Hematopoietic multipotent progenitor cell (in vitro differentiated cells): ENCODE measurements at regions not wholly inside any gene's neighbourhood (a gene's known extent, or its start where the extent isn't known, plus 50 kb on each side); places are given as distances from the start of the nearest gene placed in this dataset.
"Not testable (repeated sequence)": the region's sequence is repeated elsewhere in the genome, so short reads cannot be mapped to it uniquely, and the experiment has no call there.

Source experiments
- DNase-seq, 3 donors: peaks; one replicate each; pipeline ENCODE4 v3.0.0-alpha.2; 2011 to 2015; ENCODE audit warnings: low read depth in 2 of 3, low spot score in 2 of 3

GRCh38 chr21:35204850-35205541 is 155.9 kb upstream of the RUNX1 start:
- peak in 2 of 3 donors; percentile 56 to 79 for DNase-seq

DNA sequence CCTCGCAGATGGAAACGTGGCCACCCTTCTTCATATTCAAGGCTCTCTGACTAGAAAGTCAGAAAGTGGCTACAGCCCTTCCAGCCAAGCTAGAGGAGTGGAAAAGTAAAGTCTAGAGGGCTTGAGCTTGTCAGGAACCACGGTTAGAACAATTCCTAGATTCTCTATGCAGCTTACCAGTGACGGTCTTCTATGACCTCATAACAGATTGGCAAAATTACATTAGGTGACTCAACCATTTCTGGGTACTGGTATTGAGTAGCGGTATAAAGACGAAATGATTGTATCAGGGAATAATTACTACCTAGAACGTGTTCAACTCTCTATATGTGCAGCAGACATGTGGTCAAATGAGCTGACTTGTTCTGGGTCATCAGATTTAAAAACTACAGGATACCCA is 155.0 kb upstream of the RUNX1 start:
- no peak for DNase-seq

DNA sequence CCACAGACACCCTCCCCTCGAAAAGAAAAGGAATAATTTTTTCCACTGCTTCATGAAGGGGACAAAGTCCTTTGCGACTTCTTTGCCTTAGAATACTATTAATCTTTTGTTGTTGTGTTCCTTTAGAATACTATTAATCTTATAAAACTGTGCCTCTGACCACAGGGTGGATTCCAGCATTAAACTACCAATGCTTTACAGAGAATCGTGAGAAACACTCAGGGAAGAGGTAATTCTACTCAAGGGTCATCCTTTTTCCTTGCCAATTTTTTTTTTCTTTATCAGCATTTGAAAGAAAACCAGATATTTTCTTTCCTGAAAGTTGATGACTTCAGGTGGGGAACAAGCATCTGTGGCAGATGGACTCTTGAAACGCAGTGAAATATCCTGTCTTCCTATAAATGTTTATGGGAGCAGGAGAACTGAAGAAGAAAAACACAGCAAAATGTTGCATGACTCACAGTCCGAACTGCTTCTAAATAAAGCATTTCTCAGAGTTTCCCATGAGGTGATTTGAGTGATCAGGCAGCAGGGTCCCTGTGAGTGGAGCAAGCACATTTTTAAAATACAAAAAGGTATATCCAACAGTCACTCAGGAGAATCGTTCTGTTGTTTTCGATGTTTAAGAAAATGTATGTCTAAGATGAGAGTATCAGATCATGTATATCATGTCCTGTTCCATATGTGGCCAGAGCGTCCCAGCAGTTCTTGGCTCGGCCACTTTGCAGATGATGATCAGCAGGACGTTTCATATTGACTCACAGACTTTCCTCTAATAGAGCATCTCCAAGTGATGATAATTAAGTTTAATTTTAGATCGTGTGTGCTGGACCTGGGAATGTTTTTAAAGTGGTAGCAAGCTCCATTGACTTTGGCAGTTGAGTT is 154.2 kb upstream of the RUNX1 start:
- no peak for DNase-seq

GRCh38 chr21:35202431-35202830 is 153.3 kb upstream of the RUNX1 start:
- DNase-seq, result no peak

GRCh38 chr21:35201799-35202198 is 152.7 kb upstream of the RUNX1 start:
- DNase-seq, result no peak

DNA sequence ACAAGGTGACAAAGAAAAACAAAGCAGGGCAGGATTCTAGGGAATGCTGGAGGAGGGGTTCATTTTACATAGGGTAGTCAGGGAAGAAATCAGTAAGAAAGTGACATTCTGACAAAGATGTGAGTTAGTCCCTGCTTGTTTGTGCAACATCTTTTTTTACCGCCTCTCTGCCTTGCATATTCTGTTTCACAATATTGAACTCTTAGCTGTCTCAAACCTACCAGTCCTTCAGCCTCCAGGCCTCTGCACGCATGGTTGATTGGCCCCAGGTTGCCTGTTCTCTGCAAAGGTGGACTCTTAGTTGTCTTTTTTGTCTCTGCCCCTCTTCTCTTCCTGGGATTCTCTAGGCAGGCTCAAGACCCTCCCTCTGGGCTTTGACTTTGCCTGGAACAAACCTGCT is 152.2 kb upstream of the RUNX1 start:
- no peak for DNase-seq

DNA sequence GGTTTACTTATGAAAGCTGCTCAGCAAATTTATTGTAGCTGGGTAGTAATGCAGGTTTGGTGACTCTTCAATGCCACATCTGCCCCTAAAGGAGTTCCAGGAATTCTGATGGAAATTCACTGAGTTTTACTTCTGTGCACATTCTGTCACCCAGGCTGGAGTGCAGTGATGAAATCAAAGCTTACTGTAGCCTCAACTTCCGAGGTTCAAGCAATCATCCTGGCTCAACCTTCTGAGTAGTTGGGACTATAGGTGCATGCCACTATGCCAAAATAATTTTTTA is 150.6 kb upstream of the RUNX1 start:
- DNase-seq, result no peak

GRCh38 chr21:35198982-35199732 is 150.1 kb upstream of the RUNX1 start:
- no peak for DNase-seq

DNA sequence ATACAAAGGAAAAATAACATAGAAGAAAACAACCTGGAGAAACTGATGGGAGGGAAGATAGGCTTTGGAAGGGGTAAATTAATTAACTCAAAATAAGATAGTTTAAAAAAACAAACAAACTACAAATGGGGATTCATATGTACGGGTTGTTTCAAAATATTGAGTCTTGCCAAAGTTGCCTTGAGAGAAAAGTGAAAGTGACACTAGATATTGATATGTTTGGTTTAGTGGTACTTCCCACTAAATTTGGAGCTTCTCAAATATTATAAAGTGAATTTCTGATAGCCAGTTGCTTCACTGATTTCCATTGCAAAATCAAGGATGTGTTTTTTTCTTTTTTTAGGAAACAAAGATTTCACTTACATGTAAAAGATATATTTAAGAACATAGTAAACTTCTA is 149.5 kb upstream of the RUNX1 start:
- no peak for DNase-seq

DNA sequence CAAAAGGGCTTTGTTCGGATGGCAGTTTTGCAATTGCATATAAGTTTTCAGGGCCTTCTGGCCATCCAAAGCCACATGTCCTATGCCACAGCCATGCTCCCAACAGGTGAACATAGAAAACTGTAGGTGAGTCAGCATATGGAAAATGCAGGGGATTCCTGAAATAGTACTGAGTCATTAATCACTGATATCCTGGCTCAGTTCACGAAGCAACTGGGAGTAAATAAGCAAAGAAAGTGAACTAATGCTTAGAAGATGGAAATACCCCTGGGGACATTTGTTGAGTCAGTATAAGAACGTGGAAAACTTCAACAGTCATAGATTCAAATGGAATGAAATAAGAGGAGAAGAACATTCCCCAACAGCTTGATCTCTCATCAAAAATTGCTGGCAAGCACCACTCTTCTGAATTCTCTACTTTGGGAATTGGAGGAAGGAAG is 148.9 kb upstream of the RUNX1 start:
- no peak for DNase-seq

DNA sequence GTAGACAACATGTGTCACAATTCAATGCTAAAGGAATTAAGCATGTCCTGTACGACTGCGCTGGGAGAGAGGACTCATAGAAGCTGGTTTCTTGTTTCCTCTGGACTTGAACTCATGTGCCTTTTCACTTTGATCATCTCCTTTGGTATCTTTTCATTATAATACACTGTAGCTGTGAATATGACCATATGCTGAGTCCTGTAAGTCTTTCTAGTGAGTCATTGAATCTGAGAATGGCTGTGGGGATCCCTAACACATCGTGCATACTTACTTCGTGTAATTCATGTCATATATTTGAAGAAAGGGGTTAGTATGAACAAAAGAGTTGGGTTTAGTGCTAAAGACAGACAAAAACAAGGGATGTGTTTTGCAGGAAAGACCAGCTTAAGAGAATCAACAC is 148.1 kb upstream of the RUNX1 start:
- no peak for DNase-seq

GRCh38 chr21:35196128-35196527 is 147.0 kb upstream of the RUNX1 start:
- DNase-seq, result no peak

- DNase-seq, result no peak
Observed at GRCh38 chr21:35195232-35195631, 146.1 kb upstream of the RUNX1 start.

DNA sequence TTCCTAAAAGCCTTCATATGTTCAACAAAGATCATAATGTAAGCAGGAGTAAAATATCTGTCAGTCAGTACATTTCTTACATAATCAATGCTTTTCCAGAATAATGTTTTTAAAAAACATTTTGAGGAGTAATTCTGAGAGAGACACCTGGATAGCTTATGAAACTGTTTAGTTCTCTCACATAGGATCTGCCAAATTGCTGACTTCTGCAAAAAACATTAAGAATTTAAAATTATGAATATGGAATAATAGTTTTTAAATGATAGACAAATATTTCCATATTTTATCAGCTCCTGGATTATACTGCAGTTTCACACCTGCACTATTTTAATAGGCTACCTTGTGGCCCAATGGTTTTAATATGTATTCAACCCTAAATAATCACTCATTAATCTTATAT is 142.7 kb upstream of the RUNX1 start:
- no peak for DNase-seq

DNA sequence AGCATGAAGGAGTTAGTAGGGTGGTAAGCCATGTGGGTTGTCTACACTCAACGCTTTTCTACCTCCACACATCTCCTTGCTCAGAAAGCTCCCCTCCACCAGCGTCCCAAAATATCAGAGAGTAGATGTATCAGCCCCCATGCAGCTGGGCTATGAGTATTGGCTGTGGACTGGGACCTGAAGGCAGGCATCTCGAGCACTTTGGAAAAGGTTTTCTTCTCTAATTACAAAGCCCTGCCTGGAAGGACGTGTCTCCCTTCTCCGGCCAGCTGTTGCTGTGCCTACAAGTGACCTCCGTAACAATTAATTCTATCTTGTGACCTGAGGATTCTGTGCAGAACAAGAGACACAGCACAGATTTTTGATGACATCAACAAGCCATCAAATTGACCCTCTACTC is 142.0 kb upstream of the RUNX1 start:
- DNase-seq, result no peak

DNA sequence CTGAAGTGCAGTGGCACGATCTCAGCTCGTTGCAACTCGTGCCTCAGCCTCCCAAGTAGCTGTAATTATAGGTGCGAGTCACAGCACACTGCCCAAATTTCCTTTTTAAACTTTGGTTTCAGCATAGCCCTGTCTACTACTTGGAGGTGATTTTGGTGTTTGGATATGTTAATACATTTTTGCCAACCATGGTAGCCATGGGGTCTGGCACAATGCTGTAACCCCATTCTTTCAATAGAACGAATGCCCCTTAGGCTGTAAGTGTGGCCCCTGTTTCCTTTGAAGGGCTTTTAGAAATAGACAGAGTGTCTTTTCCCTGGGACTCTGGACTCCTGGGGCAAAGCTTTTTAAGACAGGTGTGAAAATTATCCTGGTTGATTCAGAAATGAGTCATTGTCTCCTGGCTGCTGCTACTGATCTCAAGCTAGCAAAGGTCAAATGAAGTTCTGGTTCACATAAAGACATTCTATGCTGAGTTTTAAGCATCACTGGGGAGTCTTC is 141.1 kb upstream of the RUNX1 start:
- no peak for DNase-seq

- DNase-seq, result no peak
Observed at GRCh38 chr21:35189077-35189863, 140.2 kb upstream of the RUNX1 start.

- DNase-seq, result not testable (repeated sequence)
Observed at GRCh38 chr21:35183389-35183788, 134.3 kb upstream of the RUNX1 start.

GRCh38 chr21:35179990-35180540 is 131.0 kb upstream of the RUNX1 start:
- peak in 1 of 3 donors; percentile 9 for DNase-seq

DNA sequence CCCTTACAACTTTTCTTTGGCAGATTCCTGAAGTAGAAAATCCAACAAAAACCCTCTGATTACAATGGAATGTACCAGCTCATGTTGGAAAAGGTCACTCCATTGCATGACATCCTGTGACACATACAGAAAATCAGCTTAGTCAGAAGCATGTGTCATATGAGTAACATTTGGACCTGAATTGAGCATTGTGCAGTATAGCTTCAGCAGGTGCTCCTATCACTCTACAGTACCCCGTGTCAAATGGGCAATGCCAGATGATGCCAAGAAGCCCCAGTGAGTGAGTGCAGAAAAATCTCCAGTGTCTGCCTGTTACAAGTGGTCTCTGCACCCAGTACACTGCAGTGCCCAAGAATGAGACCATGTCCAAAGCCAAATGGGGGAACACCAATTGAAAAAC is 129.7 kb upstream of the RUNX1 start:
- no peak for DNase-seq
